Prostate gland (tissue), 2 donors: ENCODE measurements at regions not wholly inside any gene's neighbourhood (a gene's known extent, or its start where the extent isn't known, plus 50 kb on each side); places are given as distances from the start of the nearest gene placed in this dataset.

Experiments
- POLR2A ChIP-seq: fragments of 450-650 bp; IDR thresholded peaks from one replicate; pipeline ENCODE4 v1.6.1; 2016; ENCODE audit warnings: antibody characterized with exemption, mild to moderate bottlenecking
- TF ChIP-seq, protein P1 (sequence below), 4 experiments: fragments of 200-600 bp in 2 of 4; fragments of 450-650 bp in 2 of 4; sonication (generic) in 2 of 4; IDR thresholded peaks; 1 replicate in 3 of 4; 2 replicates in 1 of 4; pipeline ENCODE4 v1.5.1; 2016 to 2019; ENCODE audit warnings: antibody characterized with exemption in 4 of 4, mild to moderate bottlenecking in 2 of 4, moderate library complexity in 2 of 4

DNA sequence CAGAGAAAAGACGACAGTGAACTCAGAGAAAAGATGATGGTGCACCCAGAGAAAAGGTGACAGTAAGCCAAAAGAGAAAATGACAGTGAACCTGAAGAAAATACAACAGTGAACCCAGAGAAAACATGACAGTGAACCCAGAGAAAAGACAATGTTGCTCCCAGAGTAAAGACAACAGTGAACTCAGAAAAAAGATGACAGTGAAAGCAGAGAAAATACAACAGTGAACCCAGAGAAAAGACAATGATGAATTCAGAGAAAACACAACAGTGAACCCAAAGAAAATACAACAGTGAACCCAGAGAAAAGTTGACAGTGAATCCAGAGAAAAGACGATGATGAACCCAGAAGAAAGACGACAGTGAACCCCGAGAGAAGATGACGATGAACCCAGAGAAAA lies 140.5 kb upstream of the MAP3K4 start:
- TF ChIP-seq, protein P1, sequence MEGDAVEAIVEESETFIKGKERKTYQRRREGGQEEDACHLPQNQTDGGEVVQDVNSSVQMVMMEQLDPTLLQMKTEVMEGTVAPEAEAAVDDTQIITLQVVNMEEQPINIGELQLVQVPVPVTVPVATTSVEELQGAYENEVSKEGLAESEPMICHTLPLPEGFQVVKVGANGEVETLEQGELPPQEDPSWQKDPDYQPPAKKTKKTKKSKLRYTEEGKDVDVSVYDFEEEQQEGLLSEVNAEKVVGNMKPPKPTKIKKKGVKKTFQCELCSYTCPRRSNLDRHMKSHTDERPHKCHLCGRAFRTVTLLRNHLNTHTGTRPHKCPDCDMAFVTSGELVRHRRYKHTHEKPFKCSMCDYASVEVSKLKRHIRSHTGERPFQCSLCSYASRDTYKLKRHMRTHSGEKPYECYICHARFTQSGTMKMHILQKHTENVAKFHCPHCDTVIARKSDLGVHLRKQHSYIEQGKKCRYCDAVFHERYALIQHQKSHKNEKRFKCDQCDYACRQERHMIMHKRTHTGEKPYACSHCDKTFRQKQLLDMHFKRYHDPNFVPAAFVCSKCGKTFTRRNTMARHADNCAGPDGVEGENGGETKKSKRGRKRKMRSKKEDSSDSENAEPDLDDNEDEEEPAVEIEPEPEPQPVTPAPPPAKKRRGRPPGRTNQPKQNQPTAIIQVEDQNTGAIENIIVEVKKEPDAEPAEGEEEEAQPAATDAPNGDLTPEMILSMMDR (IDR thresholded peaks at IDR 0.05), result no peak
- TF ChIP-seq POLR2A, result no peak
